NT2/D1 (cell line): ENCODE measurements at regions not wholly inside any gene's neighbourhood (a gene's known extent, or its start where the extent isn't known, plus 50 kb on each side); places are given as distances from the start of the nearest gene placed in this dataset.

ENCODE experiments used
- DNase-seq: peaks from one replicate; pipeline ENCODE4 v3.0.0-alpha.2; 2011; ENCODE audit warnings: low read depth, low spot score
- H3K27me3 ChIP-seq: 2 replicates; pipeline ENCODE4 v1.6.0; 2011; ENCODE audit warnings: mild to moderate bottlenecking; ENCODE audit not compliant: insufficient read length, insufficient read depth
- H3K36me3 ChIP-seq: 2 replicates; pipeline ENCODE4 v1.6.1; 2011; ENCODE audit warnings: mild to moderate bottlenecking, low read length, mixed read lengths; ENCODE audit not compliant: insufficient read depth, insufficient read length
- H3K4me1 ChIP-seq: 2 replicates; pipeline ENCODE4 v1.5.1; 2011; ENCODE audit not compliant: insufficient read depth, insufficient read length
- H3K4me3 ChIP-seq: 2 replicates; pipeline ENCODE4 v1.5.1; 2011; ENCODE audit warnings: low read depth; ENCODE audit not compliant: insufficient read length
- H3K9ac ChIP-seq: 2 replicates; pipeline ENCODE4 v1.6.0; 2011; ENCODE audit warnings: low read depth; ENCODE audit not compliant: insufficient read length
- H3K9me3 ChIP-seq: 2 replicates; pipeline ENCODE4 v1.5.1; 2011; ENCODE audit warnings: mild to moderate bottlenecking, low read length; ENCODE audit not compliant: insufficient read depth
- SUZ12 ChIP-seq: IDR thresholded peaks from 2 replicates; pipeline ENCODE4 v1.6.1; 2011; ENCODE audit not compliant: insufficient read length, insufficient read depth; ENCODE audit errors: extremely low read depth
- YY1 ChIP-seq: IDR thresholded peaks from 2 replicates; pipeline ENCODE4 v1.6.1; 2011; ENCODE audit not compliant: insufficient read length, insufficient read depth
- ZNF274 ChIP-seq: IDR thresholded peaks from 2 replicates; pipeline ENCODE4 v1.6.1; 2011; ENCODE audit warnings: mild to moderate bottlenecking, low read depth, low read length

DNA sequence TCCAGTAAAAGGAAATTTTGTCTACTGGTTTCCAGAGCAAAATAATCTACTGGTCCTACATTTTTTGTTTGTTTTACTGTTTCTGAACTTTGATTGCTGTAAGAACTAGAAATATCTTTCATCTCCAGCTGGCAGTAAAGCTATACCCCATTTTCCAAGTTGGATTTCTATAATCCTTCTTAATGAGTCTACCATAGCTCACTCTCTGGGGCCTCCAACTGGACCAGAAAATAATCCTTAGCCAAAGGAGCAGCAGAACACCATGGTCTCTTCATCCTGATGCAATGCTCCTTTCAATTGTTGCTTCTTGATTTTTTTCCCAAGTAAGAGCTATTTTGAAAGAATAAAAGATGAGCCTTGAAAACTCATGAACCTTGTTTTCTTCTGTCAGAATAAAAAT lies 110.0 kb upstream of the COL11A1 start:
- no peak for TF ChIP-seq SUZ12
- no peak for TF ChIP-seq ZNF274
- TF ChIP-seq YY1: no peak

DNA sequence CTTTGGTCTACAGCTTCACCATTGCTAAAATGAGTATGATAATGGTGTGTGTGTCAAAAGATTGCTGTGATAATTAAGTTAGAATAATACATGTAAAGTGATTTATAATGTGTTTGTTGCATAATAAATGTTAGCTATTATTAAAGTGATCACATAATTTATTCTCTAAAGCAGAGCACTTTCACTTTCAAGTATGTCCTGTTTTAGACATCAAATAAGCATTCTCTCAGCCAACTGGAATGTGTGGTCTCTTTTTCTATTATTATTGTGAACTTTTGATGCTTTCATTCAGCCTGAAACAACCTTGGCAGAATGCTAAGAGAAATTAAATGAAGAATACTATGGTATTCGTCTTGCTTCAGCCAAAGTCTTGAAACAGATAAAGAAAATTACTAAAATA lies 102.8 kb upstream of the COL11A1 start:
- no peak for DNase-seq
- Histone ChIP-seq H3K9me3 (no peaks in the 10 kb centered on the region), H3K4me3 (no peak overlapping the region), H3K9ac (no peak overlapping the region), H3K36me3 (no peaks in the 10 kb centered on the region), H3K4me1 (no peaks in the 10 kb centered on the region), H3K27me3 (no peaks in the 10 kb centered on the region)
- no peak for TF ChIP-seq YY1

More for the DNA sequence above, 110.0 kb upstream of the COL11A1 start:
- Histone ChIP-seq H3K4me1 (no peaks in the 10 kb centered on the region), H3K27me3 (no peaks in the 10 kb centered on the region), H3K36me3 (no peaks in the 10 kb centered on the region), H3K9me3 (no peaks in the 10 kb centered on the region), H3K4me3 (no peak overlapping the region), H3K9ac (no peak overlapping the region)
- no peak for DNase-seq

DNA sequence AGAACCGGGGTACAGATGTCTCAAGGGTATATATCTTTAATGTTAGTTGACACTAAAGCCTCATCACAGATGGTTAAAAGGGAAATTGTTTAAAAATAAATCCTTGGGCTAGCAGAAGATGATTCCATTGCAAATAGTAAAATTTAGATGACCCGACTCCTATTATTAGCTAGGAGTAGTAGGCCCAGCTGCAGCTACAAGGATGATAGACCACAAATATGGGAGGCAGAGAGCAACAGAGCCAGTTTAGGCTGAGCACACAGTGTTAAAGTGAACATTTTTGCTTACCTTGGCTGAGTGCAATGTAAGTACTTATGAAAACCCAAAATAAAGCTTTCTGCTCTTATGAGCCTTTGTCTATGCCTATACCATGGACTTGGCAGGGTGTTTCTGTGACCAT lies 100.5 kb upstream of the COL11A1 start:
- Histone ChIP-seq H3K4me1 (no peaks in the 10 kb centered on the region), H3K9me3 (no peaks in the 10 kb centered on the region), H3K9ac (no peak overlapping the region), H3K27me3 (no peaks in the 10 kb centered on the region), H3K4me3 (no peak overlapping the region), H3K36me3 (no peaks in the 10 kb centered on the region)
- no peak for DNase-seq
- no peak for TF ChIP-seq SUZ12
- no peak for TF ChIP-seq ZNF274
- no peak for TF ChIP-seq YY1

DNA sequence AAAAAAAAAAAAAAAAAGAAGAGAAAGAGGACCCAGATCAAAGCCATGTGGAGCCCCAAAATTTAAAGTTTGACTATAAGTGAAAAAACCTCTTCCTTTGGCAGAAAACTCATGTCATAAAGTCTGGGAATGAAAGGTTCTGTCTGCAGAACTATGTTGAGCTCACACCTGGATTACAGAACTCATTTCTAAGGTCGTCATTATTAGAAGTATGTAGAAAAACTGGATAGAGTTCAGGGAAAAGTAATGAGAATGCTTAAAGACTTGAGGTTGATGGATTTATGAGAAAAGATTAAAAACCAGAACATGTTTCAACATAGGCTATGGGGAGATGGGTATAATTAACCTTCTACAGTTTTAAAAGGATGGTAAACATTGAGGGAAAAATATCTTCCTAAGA lies 90.7 kb upstream of the COL11A1 start:
- H3K4me1 ChIP-seq: no peaks in the 10 kb centered on the region
- TF ChIP-seq ZNF274: no peak
- no peak for TF ChIP-seq YY1
- no peak for TF ChIP-seq SUZ12
- H3K9ac ChIP-seq: no peak overlapping the region
- H3K4me3 ChIP-seq: no peak overlapping the region
- DNase-seq: no peak
- H3K9me3 ChIP-seq: no peaks in the 10 kb centered on the region
- no peaks in the 10 kb centered on the region for H3K27me3 ChIP-seq
- H3K36me3 ChIP-seq: no peaks in the 10 kb centered on the region

DNA sequence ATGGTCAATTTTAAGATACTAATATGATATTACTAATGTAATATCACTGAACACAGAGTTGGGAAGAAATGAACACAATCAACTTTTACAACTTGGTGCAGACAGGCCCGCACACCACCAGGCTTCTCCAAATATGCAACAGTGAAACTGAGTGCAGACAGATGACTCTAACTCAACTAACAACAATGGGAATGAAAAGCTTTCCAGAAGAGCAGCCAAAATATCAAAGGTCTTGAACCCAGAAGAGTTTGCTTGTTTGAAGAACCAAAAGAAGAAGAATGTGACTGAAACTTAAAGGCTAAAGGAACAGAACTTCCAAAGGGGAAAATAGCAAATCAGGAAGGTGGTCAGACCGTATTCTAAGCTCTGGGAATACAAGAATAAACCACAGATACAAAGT lies 89.8 kb upstream of the COL11A1 start:
- no peaks in the 10 kb centered on the region for H3K27me3 ChIP-seq
- no peak for TF ChIP-seq SUZ12
- DNase-seq: no peak
- no peaks in the 10 kb centered on the region for H3K4me1 ChIP-seq
- H3K9ac ChIP-seq: no peak overlapping the region
- H3K9me3 ChIP-seq: no peaks in the 10 kb centered on the region
- H3K36me3 ChIP-seq: no peaks in the 10 kb centered on the region
- H3K4me3 ChIP-seq: no peak overlapping the region

DNA sequence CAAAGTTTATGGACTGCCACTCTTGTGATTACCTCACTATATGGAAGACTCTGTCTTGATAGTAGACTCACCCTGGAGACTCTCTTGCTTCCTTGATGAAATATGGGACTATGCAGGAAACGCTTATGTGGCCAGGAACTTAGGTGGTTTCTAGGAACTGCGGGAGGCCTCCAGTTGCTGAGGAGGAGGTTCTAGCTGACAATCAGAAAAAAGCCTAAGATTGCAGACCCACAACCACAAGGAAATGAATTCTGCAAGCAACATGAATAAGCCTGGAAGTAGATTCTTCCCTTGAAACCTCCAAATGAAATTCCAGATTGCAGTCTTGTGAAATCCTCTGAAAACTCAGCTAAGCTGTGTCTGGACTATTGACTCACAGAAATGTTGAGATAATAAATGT lies 88.9 kb upstream of the COL11A1 start:
- TF ChIP-seq SUZ12 (no peak), YY1 (no peak), ZNF274 (no peak)

DNA sequence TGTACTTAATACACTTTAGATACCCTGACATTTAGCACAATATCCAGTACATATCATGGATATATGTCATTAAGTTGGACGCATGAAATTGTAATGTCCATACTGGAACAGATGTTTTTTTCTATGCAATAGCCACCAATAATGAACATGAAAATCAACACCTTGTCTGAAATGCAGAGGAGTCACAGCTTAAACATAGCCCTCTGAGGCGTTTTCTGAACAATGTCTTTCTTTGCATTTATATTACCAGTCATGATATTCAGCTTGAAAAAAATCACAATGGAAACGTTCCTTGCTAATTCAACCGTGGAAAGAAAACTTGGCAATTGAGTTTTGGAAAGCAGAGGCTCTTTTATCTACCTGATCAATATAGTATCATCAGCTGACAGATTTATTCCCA lies 86.7 kb upstream of the COL11A1 start:
- TF ChIP-seq YY1 (no peak), ZNF274 (no peak), SUZ12 (no peak)
- no peak for DNase-seq
- H3K4me3 ChIP-seq: no peak overlapping the region
- no peaks in the 10 kb centered on the region for H3K27me3 ChIP-seq
- no peak overlapping the region for H3K9ac ChIP-seq
- no peaks in the 10 kb centered on the region for H3K36me3 ChIP-seq
- H3K9me3 ChIP-seq: no peaks in the 10 kb centered on the region
- no peaks in the 10 kb centered on the region for H3K4me1 ChIP-seq

More for the DNA sequence above, 88.9 kb upstream of the COL11A1 start:
- Histone ChIP-seq H3K36me3 (no peaks in the 10 kb centered on the region), H3K9me3 (no peaks in the 10 kb centered on the region), H3K4me3 (no peak overlapping the region), H3K9ac (no peak overlapping the region), H3K4me1 (no peaks in the 10 kb centered on the region), H3K27me3 (no peaks in the 10 kb centered on the region)
- no peak for DNase-seq

DNA sequence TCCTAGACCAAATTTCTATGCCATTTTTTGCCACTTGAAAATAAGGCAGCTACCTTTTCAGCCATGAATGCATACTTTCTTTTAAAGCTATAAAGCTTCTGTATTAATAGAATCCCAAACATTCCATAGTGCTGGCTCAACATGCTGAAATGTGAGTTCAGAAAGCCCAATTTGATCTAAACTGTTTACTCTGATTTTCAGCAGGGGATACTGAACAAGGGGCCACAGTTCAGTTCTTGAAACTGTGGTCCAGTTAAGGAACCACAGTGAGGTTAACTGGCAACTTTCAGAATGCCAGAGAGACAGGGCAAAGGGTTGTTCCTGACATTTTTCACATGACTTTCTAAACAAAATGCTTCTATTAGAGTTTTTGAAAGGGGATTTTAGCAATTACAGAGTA lies 85.7 kb upstream of the COL11A1 start:
- DNase-seq: no peak
- no peaks in the 10 kb centered on the region for H3K4me1 ChIP-seq
- H3K9me3 ChIP-seq: no peaks in the 10 kb centered on the region
- no peak overlapping the region for H3K4me3 ChIP-seq
- H3K27me3 ChIP-seq: no peaks in the 10 kb centered on the region
- H3K9ac ChIP-seq: no peak overlapping the region
- TF ChIP-seq YY1 (no peak), SUZ12 (no peak), ZNF274 (no peak)
- no peaks in the 10 kb centered on the region for H3K36me3 ChIP-seq
